ENCODE measurements at regions not wholly inside any gene's neighbourhood (a gene's known extent, or its start where the extent isn't known, plus 50 kb on each side); places are given as distances from the start of the nearest gene placed in this dataset.

DNA sequence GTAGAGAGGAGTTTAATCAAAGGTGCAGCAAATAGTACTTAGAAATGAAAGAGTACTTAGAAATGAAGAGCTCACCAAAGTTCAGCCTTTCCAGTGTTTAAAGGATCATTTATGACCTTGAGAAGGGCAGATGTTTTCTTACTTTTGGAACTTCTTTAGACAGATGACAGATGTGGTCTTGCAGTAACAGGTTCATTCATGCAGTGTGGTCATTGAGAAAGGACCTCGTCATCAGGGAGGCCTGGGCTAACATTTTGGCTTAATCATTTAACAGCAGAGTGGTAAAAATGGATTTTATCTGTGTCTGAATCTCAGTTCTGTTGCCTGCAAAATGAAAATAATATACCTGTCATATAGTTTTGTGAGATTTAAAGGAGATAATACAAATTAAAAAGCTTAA is 75.1 kb upstream of the NT5C1B start (continued):
- TF ChIP-seq, protein P1, sequence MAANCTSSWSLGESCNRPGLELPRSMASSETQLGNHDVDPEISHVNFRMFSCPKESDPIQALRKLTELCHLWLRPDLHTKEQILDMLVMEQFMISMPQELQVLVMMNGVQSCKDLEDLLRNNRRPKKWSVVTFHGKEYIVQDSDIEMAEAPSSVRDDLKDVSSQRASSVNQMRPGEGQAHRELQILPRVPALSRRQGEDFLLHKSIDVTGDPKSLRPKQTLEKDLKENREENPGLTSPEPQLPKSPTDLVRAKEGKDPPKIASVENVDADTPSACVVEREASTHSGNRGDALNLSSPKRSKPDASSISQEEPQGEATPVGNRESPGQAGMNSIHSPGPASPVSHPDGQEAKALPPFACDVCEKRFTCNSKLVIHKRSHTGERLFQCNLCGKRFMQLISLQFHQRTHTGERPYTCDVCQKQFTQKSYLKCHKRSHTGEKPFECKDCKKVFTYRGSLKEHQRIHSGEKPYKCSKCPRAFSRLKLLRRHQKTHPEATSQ (tag by site-specific recombination; IDR thresholded peaks at IDR 0.05): no peak
- no peak for TF ChIP-seq ZNF24 (tag by site-specific recombination; IDR thresholded peaks at IDR 0.05)
- TF ChIP-seq, protein P2, sequence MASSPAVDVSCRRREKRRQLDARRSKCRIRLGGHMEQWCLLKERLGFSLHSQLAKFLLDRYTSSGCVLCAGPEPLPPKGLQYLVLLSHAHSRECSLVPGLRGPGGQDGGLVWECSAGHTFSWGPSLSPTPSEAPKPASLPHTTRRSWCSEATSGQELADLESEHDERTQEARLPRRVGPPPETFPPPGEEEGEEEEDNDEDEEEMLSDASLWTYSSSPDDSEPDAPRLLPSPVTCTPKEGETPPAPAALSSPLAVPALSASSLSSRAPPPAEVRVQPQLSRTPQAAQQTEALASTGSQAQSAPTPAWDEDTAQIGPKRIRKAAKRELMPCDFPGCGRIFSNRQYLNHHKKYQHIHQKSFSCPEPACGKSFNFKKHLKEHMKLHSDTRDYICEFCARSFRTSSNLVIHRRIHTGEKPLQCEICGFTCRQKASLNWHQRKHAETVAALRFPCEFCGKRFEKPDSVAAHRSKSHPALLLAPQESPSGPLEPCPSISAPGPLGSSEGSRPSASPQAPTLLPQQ (tag by site-specific recombination; IDR thresholded peaks at IDR 0.05): no peak

DNA sequence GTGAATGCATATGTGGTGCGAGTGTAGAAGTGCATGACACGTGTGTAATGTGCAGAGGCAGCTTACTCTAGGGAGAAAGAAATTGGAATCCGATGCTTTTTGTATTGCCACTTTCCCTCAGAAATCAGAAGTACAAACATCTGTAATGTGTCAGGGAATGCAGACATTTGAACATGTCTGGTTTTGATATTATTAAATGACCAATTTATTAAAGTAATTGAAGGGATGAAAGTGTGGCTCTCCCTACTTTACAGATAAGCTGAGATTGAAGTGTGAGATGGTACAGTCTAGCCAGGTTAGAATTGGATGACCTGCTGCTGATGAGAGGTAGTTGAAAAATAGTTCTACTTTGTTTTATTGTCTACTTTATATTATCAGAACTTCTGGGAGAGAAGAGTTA is 74.5 kb upstream of the NT5C1B start:
- H3K9me3 ChIP-seq (ENCODE audit: control insufficient read depth, insufficient read depth, low read depth, low read length): no peaks in the 10 kb centered on the region
- no peaks in the 10 kb centered on the region for H3K4me1 ChIP-seq (ENCODE audit: control insufficient read depth, insufficient read depth, low read length)
- ChIA-PET POLR2A (no interaction called here), CTCF (interaction anchor here (0.7 kb wide), 2 partner anchors 80 to 347 kb away, joined by 4 read pairs; no protein-coding TSS in a partner anchor)
- H3K27ac ChIP-seq (ENCODE audit: extremely low read depth, low read depth, low read length): no peak overlapping the region
- H3K36me3 ChIP-seq (ENCODE audit: control insufficient read depth in 2 of 2, insufficient read depth in 1 of 2, low read length in 2 of 2): no peaks in the 10 kb centered on the region
- no peak overlapping the region for H3K4me3 ChIP-seq (ENCODE audit: low read depth, low read length)
- TF ChIP-seq, protein P3, sequence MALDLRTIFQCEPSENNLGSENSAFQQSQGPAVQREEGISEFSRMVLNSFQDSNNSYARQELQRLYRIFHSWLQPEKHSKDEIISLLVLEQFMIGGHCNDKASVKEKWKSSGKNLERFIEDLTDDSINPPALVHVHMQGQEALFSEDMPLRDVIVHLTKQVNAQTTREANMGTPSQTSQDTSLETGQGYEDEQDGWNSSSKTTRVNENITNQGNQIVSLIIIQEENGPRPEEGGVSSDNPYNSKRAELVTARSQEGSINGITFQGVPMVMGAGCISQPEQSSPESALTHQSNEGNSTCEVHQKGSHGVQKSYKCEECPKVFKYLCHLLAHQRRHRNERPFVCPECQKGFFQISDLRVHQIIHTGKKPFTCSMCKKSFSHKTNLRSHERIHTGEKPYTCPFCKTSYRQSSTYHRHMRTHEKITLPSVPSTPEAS (tag by site-specific recombination; IDR thresholded peaks at IDR 0.05): no peak
- TF ChIP-seq REPIN1 (tag by site-specific recombination; IDR thresholded peaks at IDR 0.05; ENCODE audit: low read depth) (no peak), ZSCAN23 (tag by site-specific recombination; IDR thresholded peaks at IDR 0.05) (no peak), ZNF791 (tag by site-specific recombination; IDR thresholded peaks at IDR 0.05) (no peak), SETDB1 (IDR thresholded peaks at IDR 0.05; ENCODE audit: insufficient read length, low read length) (no peak), ZNF433 (tag by site-specific recombination; IDR thresholded peaks at IDR 0.05; ENCODE audit: low read depth) (no peak), ZNF138 (tag by site-specific recombination; IDR thresholded peaks at IDR 0.05; ENCODE audit: borderline replicate concordance) (no peak), ZBTB1 (tag by site-specific recombination; IDR thresholded peaks at IDR 0.05) (no peak), ZNF174 (tag by site-specific recombination; IDR thresholded peaks at IDR 0.05) (no peak)
- TF ChIP-seq, protein P4, sequence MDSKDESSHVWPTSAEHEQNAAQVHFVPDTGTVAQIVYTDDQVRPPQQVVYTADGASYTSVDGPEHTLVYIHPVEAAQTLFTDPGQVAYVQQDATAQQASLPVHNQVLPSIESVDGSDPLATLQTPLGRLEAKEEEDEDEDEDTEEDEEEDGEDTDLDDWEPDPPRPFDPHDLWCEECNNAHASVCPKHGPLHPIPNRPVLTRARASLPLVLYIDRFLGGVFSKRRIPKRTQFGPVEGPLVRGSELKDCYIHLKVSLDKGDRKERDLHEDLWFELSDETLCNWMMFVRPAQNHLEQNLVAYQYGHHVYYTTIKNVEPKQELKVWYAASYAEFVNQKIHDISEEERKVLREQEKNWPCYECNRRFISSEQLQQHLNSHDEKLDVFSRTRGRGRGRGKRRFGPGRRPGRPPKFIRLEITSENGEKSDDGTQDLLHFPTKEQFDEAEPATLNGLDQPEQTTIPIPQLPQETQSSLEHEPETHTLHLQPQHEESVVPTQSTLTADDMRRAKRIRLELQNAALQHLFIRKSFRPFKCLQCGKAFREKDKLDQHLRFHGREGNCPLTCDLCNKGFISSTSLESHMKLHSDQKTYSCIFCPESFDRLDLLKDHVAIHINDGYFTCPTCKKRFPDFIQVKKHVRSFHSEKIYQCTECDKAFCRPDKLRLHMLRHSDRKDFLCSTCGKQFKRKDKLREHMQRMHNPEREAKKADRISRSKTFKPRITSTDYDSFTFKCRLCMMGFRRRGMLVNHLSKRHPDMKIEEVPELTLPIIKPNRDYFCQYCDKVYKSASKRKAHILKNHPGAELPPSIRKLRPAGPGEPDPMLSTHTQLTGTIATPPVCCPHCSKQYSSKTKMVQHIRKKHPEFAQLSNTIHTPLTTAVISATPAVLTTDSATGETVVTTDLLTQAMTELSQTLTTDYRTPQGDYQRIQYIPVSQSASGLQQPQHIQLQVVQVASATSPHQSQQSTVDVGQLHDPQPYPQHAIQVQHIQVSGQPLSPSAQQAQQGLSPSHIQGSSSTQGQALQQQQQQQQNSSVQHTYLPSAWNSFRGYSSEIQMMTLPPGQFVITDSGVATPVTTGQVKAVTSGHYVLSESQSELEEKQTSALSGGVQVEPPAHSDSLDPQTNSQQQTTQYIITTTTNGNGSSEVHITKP (tag by site-specific recombination; IDR thresholded peaks at IDR 0.05): no peak
- TF ChIP-seq, protein P5, sequence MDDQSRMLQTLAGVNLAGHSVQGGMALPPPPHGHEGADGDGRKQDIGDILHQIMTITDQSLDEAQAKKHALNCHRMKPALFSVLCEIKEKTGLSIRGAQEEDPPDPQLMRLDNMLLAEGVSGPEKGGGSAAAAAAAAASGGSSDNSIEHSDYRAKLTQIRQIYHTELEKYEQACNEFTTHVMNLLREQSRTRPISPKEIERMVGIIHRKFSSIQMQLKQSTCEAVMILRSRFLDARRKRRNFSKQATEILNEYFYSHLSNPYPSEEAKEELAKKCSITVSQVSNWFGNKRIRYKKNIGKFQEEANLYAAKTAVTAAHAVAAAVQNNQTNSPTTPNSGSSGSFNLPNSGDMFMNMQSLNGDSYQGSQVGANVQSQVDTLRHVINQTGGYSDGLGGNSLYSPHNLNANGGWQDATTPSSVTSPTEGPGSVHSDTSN (CRISPR knock-in tag; IDR thresholded peaks at IDR 0.05): no peak
- TF ChIP-seq, protein P6, sequence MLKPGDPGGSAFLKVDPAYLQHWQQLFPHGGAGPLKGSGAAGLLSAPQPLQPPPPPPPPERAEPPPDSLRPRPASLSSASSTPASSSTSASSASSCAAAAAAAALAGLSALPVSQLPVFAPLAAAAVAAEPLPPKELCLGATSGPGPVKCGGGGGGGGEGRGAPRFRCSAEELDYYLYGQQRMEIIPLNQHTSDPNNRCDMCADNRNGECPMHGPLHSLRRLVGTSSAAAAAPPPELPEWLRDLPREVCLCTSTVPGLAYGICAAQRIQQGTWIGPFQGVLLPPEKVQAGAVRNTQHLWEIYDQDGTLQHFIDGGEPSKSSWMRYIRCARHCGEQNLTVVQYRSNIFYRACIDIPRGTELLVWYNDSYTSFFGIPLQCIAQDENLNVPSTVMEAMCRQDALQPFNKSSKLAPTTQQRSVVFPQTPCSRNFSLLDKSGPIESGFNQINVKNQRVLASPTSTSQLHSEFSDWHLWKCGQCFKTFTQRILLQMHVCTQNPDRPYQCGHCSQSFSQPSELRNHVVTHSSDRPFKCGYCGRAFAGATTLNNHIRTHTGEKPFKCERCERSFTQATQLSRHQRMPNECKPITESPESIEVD (tag by site-specific recombination; IDR thresholded peaks at IDR 0.05): no peak
- TF ChIP-seq, protein P7, sequence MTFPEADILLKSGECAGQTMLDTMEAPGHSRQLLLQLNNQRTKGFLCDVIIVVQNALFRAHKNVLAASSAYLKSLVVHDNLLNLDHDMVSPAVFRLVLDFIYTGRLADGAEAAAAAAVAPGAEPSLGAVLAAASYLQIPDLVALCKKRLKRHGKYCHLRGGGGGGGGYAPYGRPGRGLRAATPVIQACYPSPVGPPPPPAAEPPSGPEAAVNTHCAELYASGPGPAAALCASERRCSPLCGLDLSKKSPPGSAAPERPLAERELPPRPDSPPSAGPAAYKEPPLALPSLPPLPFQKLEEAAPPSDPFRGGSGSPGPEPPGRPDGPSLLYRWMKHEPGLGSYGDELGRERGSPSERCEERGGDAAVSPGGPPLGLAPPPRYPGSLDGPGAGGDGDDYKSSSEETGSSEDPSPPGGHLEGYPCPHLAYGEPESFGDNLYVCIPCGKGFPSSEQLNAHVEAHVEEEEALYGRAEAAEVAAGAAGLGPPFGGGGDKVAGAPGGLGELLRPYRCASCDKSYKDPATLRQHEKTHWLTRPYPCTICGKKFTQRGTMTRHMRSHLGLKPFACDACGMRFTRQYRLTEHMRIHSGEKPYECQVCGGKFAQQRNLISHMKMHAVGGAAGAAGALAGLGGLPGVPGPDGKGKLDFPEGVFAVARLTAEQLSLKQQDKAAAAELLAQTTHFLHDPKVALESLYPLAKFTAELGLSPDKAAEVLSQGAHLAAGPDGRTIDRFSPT (tag by site-specific recombination; IDR thresholded peaks at IDR 0.05): no peak
- TF ChIP-seq, protein P8, sequence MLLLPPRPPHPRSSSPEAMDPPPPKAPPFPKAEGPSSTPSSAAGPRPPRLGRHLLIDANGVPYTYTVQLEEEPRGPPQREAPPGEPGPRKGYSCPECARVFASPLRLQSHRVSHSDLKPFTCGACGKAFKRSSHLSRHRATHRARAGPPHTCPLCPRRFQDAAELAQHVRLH (tag by site-specific recombination; IDR thresholded peaks at IDR 0.05): no peak
- TF ChIP-seq, protein P9, sequence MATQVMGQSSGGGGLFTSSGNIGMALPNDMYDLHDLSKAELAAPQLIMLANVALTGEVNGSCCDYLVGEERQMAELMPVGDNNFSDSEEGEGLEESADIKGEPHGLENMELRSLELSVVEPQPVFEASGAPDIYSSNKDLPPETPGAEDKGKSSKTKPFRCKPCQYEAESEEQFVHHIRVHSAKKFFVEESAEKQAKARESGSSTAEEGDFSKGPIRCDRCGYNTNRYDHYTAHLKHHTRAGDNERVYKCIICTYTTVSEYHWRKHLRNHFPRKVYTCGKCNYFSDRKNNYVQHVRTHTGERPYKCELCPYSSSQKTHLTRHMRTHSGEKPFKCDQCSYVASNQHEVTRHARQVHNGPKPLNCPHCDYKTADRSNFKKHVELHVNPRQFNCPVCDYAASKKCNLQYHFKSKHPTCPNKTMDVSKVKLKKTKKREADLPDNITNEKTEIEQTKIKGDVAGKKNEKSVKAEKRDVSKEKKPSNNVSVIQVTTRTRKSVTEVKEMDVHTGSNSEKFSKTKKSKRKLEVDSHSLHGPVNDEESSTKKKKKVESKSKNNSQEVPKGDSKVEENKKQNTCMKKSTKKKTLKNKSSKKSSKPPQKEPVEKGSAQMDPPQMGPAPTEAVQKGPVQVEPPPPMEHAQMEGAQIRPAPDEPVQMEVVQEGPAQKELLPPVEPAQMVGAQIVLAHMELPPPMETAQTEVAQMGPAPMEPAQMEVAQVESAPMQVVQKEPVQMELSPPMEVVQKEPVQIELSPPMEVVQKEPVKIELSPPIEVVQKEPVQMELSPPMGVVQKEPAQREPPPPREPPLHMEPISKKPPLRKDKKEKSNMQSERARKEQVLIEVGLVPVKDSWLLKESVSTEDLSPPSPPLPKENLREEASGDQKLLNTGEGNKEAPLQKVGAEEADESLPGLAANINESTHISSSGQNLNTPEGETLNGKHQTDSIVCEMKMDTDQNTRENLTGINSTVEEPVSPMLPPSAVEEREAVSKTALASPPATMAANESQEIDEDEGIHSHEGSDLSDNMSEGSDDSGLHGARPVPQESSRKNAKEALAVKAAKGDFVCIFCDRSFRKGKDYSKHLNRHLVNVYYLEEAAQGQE (tag by site-specific recombination; IDR thresholded peaks at IDR 0.05): no peak

All from HEK293 (cell line).